H54 (cell line): ENCODE measurements at regions not wholly inside any gene's neighbourhood (a gene's known extent, or its start where the extent isn't known, plus 50 kb on each side); places are given as distances from the start of the nearest gene placed in this dataset.

Experiments used
- DNase-seq: peaks from one replicate; pipeline ENCODE4 v3.0.0; 2011; ENCODE audit warnings: low spot score, mixed read lengths; ENCODE audit not compliant: insufficient read length
- FAIRE-seq: peaks from 3 replicates; lab custom pipeline; 2011; peaks lifted over from hg19 to GRCh38; lab: Jason Lieb, UNC
- POLR2A ChIP-seq: IDR thresholded peaks from 2 replicates; pipeline ENCODE4 v1.6.1; 2011; ENCODE audit warnings: low read depth, mild to moderate bottlenecking, low read length

DNA sequence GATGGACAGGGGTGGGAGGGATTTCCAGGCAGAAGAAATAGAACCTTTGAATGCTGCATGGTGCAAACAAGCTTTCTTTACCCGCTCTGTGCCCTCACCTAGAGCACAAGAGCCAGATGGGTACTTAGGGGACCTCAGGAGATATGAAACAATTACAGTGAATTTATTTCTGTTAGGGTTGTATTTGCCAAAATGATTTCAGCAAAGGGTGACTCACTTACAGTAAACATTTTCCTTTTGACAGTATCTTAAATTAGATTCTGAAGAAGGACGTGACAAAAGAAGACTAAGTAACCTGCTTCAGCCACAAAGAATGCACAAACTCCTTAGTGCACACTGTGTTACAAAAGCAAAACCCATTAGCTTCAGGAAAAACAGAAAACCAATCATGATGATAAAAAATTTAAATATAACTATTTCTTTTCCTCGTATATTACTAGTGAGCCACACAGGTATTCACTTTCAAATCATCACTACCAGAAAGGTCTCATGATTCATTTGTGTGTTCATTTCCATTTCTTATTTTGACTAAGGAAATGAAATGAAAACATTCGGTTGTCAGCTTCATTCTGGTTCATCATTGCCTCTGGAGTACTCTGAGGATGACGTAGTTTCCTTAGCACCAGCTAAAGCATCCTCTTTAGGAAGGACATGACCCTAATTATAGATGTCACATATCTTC, 158.8 kb downstream of the NHLRC3 start:
- no peak for DNase-seq
- no peak for TF ChIP-seq POLR2A
- FAIRE-seq: no peak

GRCh38 chr13:39197647-39198007, 159.4 kb downstream of the NHLRC3 start:
- FAIRE-seq (no peak), DNase-seq (no peak)
- TF ChIP-seq POLR2A: no peak

GRCh38 chr13:39200249-39200910, 162.1 kb downstream of the NHLRC3 start:
- no peak for TF ChIP-seq POLR2A
- no peak for FAIRE-seq
- DNase-seq: no peak

GRCh38 chr13:39201180-39201579, 162.9 kb downstream of the NHLRC3 start:
- DNase-seq: no peak
- FAIRE-seq: no peak
- TF ChIP-seq POLR2A: no peak

- TF ChIP-seq POLR2A: no peak
- FAIRE-seq (no peak), DNase-seq (no peak)
Measured at GRCh38 chr13:39202746-39203145, 164.5 kb downstream of the NHLRC3 start.

DNA sequence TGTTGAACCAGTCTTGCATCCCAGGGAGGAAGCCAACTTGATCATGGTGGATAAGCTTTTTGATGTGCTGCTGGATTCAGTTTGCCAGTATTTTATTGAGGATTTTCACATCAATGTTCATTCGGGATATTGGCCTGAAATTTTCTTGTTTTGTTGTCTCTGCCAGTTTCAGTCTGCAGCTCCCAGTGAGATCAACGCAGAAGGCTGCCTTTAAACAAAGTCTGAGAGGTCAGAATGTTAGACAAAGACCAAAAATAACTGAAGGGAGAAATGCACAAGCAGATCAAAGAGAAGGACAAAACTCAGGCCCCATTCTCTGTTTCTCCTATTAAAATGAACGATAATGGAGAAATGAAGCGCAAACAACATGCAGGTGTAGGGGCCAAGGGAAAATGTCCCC, 170.4 kb downstream of the NHLRC3 start:
- no peak for TF ChIP-seq POLR2A
- FAIRE-seq: no peak
- no peak for DNase-seq

DNA sequence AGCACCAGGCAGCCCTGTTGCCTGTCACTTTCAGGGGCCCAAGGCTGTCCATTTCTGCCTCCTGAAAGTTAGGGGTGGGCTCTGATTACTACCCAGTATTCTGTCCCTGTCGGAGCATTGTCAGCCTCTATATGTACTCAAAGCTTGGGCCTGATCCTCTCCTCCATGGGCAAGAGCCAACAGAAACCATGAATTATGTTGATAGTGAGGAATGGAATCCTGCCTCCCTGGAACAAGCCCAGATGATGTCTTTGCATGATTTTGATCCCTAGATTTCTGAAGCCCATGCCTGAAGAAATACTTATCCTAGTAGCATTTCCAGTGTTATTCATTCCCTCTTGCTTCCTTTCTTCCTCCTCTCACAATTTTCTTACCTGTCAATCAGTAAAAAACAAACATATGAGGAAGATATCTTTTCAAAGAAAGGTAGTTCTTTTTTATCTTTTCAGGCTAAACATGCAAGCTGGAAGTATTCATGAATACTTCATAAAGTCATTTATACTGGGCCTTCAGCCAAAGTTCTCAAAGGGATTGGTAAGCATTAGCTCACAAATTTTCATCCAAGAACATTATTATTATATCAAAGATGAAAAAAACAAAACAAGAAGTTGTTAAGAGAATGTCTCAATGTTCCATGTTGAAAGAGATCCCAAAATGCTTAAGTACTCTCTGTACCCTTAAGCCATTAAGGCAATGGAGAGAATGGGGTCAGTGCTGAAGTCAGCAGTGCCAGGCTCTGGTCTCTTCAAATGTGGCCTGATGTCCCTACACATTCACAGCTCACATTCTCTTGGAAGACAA, 171.7 kb downstream of the NHLRC3 start:
- no peak for FAIRE-seq
- TF ChIP-seq POLR2A: no peak

DNA sequence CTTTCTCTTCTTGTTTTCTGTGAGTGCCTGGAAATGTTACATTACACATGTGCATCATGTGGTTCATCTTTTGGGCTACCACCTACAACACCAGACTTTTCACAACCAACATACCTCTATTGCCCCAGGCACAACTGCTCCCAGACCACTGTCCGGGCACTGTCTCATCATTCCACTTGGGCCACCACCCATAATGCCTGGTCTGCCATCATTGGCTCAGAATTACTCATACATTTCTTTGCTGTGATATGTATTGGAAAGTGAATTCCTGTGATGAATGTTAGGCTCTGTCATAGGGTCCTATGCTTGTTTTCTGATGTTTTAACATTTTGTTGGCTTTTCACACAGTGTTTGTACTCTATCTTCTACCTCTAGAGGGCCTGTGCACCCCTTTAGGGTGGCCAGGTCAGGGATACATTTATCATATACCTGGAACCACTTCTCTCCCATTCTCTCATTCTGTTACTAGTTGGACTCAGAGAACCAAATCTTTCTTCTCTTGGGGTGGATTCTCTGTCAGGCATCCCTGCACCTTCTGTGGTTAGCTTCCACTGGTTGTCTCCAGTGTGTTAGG, 172.8 kb downstream of the NHLRC3 start:
- no peak for FAIRE-seq
- no peak for DNase-seq
- TF ChIP-seq POLR2A: no peak

More for the DNA sequence above, 171.7 kb downstream of the NHLRC3 start:
- DNase-seq: no peak

DNA sequence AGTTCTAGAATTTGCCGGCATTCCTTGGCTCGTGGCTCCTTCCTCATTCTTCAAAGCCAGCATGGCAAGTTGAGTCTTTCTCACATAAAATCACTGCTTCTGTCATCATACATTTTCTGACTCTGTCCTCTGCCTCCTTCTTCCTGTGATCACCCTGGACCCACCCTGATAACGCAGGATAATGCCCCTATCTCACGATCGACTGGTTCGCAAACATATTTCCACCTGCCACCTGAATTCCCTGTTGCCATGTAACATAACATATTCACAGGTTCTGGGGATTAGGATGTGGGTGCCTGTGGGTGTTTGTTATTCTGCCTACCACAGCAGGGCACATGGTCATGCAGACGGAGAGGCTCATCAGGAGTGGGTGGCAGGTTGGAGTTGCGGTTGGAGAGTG, 177.7 kb downstream of the NHLRC3 start:
- DNase-seq: no peak
- FAIRE-seq: no peak

GRCh38 chr13:39217471-39217870, 179.2 kb downstream of the NHLRC3 start:
- no peak for TF ChIP-seq POLR2A
- DNase-seq: no peak
- FAIRE-seq: no peak

More for the DNA sequence above, 177.7 kb downstream of the NHLRC3 start:
- TF ChIP-seq POLR2A: no peak

- DNase-seq: no peak
- no peak for FAIRE-seq
- TF ChIP-seq POLR2A: no peak
Measured at GRCh38 chr13:39224671-39225240, 186.5 kb downstream of the NHLRC3 start.

- FAIRE-seq: no peak
- TF ChIP-seq POLR2A: no peak
- DNase-seq: no peak
Measured at GRCh38 chr13:39225860-39226259, 187.6 kb downstream of the NHLRC3 start.

DNA sequence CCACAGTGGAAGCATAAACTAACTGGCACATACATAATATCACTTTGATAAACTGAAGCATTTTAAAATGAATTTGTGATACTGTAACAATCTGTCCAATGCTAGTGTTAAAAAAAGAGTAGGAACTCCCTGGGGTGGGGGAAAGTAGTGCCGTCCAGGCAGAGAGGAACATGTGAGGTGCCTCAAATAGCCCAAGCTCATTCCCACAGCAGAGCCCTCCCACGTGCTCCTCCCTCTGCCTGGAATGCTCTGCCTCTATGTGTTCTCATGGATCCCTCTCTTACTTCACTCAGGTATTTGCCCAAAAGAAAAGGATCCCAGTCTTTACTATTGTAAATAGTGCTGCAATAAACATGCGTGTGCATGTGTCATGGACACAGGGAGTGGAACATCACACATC, 188.1 kb downstream of the NHLRC3 start:
- TF ChIP-seq POLR2A: no peak
- FAIRE-seq (no peak), DNase-seq (no peak)

GRCh38 chr13:39232401-39232980, 194.2 kb downstream of the NHLRC3 start:
- TF ChIP-seq POLR2A: no peak
- DNase-seq (no peak), FAIRE-seq (no peak)
